H1 (cell line): ENCODE measurements at regions not wholly inside any gene's neighbourhood (a gene's known extent, or its start where the extent isn't known, plus 50 kb on each side); places are given as distances from the start of the nearest gene placed in this dataset.

Source experiments
- GABPA ChIP-seq: IDR thresholded peaks from 2 replicates; pipeline ENCODE4 v1.6.1; 2011; ENCODE audit warnings: mild to moderate bottlenecking, low read length, moderate library complexity, borderline replicate concordance; ENCODE audit not compliant: insufficient read depth
- TBP ChIP-seq: IDR thresholded peaks from 2 replicates; pipeline ENCODE4 v1.6.1; 2011; ENCODE audit warnings: low read depth, low read length, improper control_type of control experiment
- TEAD4 ChIP-seq: IDR thresholded peaks from 2 replicates; pipeline ENCODE4 v1.6.1; 2012; ENCODE audit warnings: low read depth, low read length, inconsistent platforms, mixed read lengths

DNA sequence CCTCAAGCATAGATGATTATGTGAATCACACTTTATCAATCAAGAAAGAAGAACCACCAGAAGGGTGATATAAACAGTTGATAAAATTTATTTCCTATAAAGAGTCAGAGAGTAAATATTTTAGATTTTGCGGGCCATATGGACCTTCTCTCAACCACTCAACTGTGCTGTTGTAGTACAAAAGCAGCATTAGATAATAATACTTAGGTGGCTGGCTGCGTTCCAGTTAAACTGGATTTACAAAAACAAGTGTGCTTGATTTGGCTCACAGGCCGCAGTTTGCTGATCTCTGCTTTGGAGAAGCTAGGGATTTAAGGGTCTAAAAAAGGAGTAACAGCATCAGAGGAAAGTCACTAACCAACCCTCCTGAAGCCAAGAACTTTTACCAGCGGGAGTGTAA, 1406.0 kb downstream of the KCNT2 start (continued):
- TF ChIP-seq GABPA (no peak), TEAD4 (no peak), TBP (no peak)
